Fibroblast of the aortic adventitia (primary cell): ENCODE measurements at regions not wholly inside any gene's neighbourhood (a gene's known extent, or its start where the extent isn't known, plus 50 kb on each side); places are given as distances from the start of the nearest gene placed in this dataset.

Experiments used
- DNase-seq: peaks from one replicate; pipeline ENCODE4 v3.0.0-alpha.2; 2010; ENCODE audit warnings: low read depth
- H3K4me3 ChIP-seq: 2 replicates; pipeline ENCODE4 v1.5.1; 2011; ENCODE audit warnings: low read depth, mild to moderate bottlenecking, control low read depth, low read length, moderate library complexity
- CTCF ChIP-seq: IDR thresholded peaks from 2 replicates; pipeline ENCODE4 v1.5.1; 2011; ENCODE audit warnings: mild to moderate bottlenecking, low read length, control low read depth, inconsistent platforms; ENCODE audit not compliant: insufficient read depth

GRCh38 chr9:105969636-105970035, 275.3 kb downstream of the TMEM38B start:
- H3K4me3 ChIP-seq, result no peak overlapping the region
- no peak for TF ChIP-seq CTCF
- DNase-seq, result no peak

- no peak overlapping the region for H3K4me3 ChIP-seq
- DNase-seq, result no peak
- no peak for TF ChIP-seq CTCF
Observed at GRCh38 chr9:105971986-105972385, 277.6 kb downstream of the TMEM38B start.

- no peak for TF ChIP-seq CTCF
- H3K4me3 ChIP-seq, result no peak overlapping the region
- no peak for DNase-seq
Observed at GRCh38 chr9:105972466-105973204, 278.3 kb downstream of the TMEM38B start.

- H3K4me3 ChIP-seq, result no peak overlapping the region
- no peak for TF ChIP-seq CTCF
- no peak for DNase-seq
Observed at GRCh38 chr9:105973951-105974351, 279.6 kb downstream of the TMEM38B start.

GRCh38 chr9:105975886-105976645, 281.7 kb downstream of the TMEM38B start:
- H3K4me3 ChIP-seq, result no peak overlapping the region
- DNase-seq, result no peak
- TF ChIP-seq CTCF, result no peak

GRCh38 chr9:105978336-105978735, 284.0 kb downstream of the TMEM38B start:
- no peak for TF ChIP-seq CTCF
- DNase-seq, result no peak
- no peak overlapping the region for H3K4me3 ChIP-seq
